OCI-LY1 (cell line): ENCODE measurements at regions not wholly inside any gene's neighbourhood (a gene's known extent, or its start where the extent isn't known, plus 50 kb on each side); places are given as distances from the start of the nearest gene placed in this dataset.

Source experiments
- H2AFZ ChIP-seq: fragments of 200-600 bp; sonication (generic), shearing (Covaris generic); 2 replicates; pipeline ENCODE4 v1.6.0; 2014; ENCODE audit warnings: antibody characterized with exemption, mild to moderate bottlenecking, low read length
- H3F3A ChIP-seq: fragments of 200-600 bp; sonication (generic), shearing (Covaris generic); 2 replicates; pipeline ENCODE4 v1.6.0; 2014; ENCODE audit warnings: mild to moderate bottlenecking, antibody characterized with exemption, low read length, moderate library complexity; ENCODE audit not compliant: insufficient read depth
- H3K27ac ChIP-seq: fragments of 200-600 bp; sonication (generic); 2 replicates; pipeline ENCODE4 v1.5.1; 2014; ENCODE audit warnings: low read length, mixed run types, mild to moderate bottlenecking, low read depth; ENCODE audit not compliant: poor library complexity, severe bottlenecking
- H3K27me3 ChIP-seq: fragments of 200-600 bp; sonication (generic); 2 replicates; pipeline ENCODE4 v1.6.0; 2014; ENCODE audit warnings: antibody characterized with exemption, mild to moderate bottlenecking, low read length, moderate library complexity; ENCODE audit not compliant: insufficient read depth
- H3K36me3 ChIP-seq: fragments of 200-600 bp; sonication (generic); 2 replicates; pipeline ENCODE4 v1.6.1; 2014; ENCODE audit warnings: mild to moderate bottlenecking, antibody characterized with exemption, low read length, moderate library complexity, mixed read lengths; ENCODE audit not compliant: insufficient read depth
- H3K4me1 ChIP-seq: fragments of 200-600 bp; sonication (generic); 2 replicates; pipeline ENCODE4 v1.5.1; 2014; ENCODE audit warnings: mild to moderate bottlenecking, low read length, moderate library complexity; ENCODE audit not compliant: insufficient read depth, severe bottlenecking
- H3K4me2 ChIP-seq: fragments of 200-600 bp; sonication (generic), shearing (Covaris generic); 2 replicates; pipeline ENCODE4 v1.6.1; 2014; ENCODE audit warnings: low read length
- H3K4me3 ChIP-seq: fragments of 200-600 bp; sonication (generic); 2 replicates; pipeline ENCODE4 v1.5.1; 2014; ENCODE audit warnings: low read length, low read depth, mild to moderate bottlenecking, mixed read lengths; ENCODE audit not compliant: poor library complexity, severe bottlenecking
- H3K79me2 ChIP-seq: fragments of 200-600 bp; shearing (Covaris generic); 2 replicates; pipeline ENCODE4 v1.6.1; 2016; ENCODE audit warnings: mixed run types, low read length, mixed read lengths; ENCODE audit not compliant: insufficient read depth
- H3K9ac ChIP-seq: fragments of 200-600 bp; sonication (generic), shearing (Covaris generic); 2 replicates; pipeline ENCODE4 v1.6.1; 2014; ENCODE audit warnings: mild to moderate bottlenecking, low read length, mixed read lengths
- H3K9me2 ChIP-seq: fragments of 200-600 bp; sonication (generic), shearing (Covaris generic); 2 replicates; pipeline ENCODE4 v1.6.1; 2014; ENCODE audit warnings: low read depth, mild to moderate bottlenecking, low read length, mixed read lengths
- H3K9me3 ChIP-seq: fragments of 200-600 bp; shearing (Covaris generic); 2 replicates; pipeline ENCODE4 v1.6.1; 2014; ENCODE audit warnings: low read length, mixed read lengths
- H4K20me1 ChIP-seq: fragments of 200-600 bp; sonication (generic), shearing (Covaris generic); 2 replicates; pipeline ENCODE4 v1.6.0; 2016; ENCODE audit warnings: mild to moderate bottlenecking, low read length; ENCODE audit not compliant: insufficient read depth
- CTCF ChIP-seq: fragments of 200-600 bp; sonication (generic), shearing (Covaris generic); IDR thresholded peaks from 2 replicates; pipeline ENCODE4 v1.5.1; 2017; ENCODE audit warnings: mild to moderate bottlenecking, antibody characterized with exemption, low read length, moderate library complexity, mixed read lengths
- EZH2 ChIP-seq: fragments of 200-600 bp; sonication (generic), shearing (Covaris generic); IDR thresholded peaks from 2 replicates; pipeline ENCODE4 v1.8.0; 2017; ENCODE audit warnings: borderline replicate concordance, mixed run types, mild to moderate bottlenecking, antibody characterized with exemption, low read length, moderate library complexity, mixed read lengths

- no peak overlapping the region for H3K27ac ChIP-seq
- no peak overlapping the region for H3K4me3 ChIP-seq
- no peaks in the 10 kb centered on the region for H3K27me3 ChIP-seq
- no peaks in the 10 kb centered on the region for H3K79me2 ChIP-seq
- no peaks in the 10 kb centered on the region for H3K9me3 ChIP-seq
- no peaks in the 10 kb centered on the region for H3K9me2 ChIP-seq
- H3K4me2 ChIP-seq: no peak overlapping the region
- no peak overlapping the region for H3K9ac ChIP-seq
- H3K36me3 ChIP-seq: no peaks in the 10 kb centered on the region
- no peak overlapping the region for H2AFZ ChIP-seq
- no peaks in the 10 kb centered on the region for H3F3A ChIP-seq
- H3K4me1 ChIP-seq: no peaks in the 10 kb centered on the region
- no peak for TF ChIP-seq EZH2
- TF ChIP-seq CTCF: no peak
- H4K20me1 ChIP-seq: no peaks in the 10 kb centered on the region
These were observed 154.9 kb downstream of the OLFM1 start for GRCh38 chr9:135242406-135242805.

GRCh38 chr9:135243201-135244190 lies 156.0 kb downstream of the OLFM1 start:
- no peak for TF ChIP-seq EZH2
- TF ChIP-seq CTCF: no peak
- no peaks in the 10 kb centered on the region for H3K79me2 ChIP-seq
- H3K4me1 ChIP-seq: no peaks in the 10 kb centered on the region
- H4K20me1 ChIP-seq: no peaks in the 10 kb centered on the region
- H3K36me3 ChIP-seq: no peaks in the 10 kb centered on the region
- no peak overlapping the region for H3K4me3 ChIP-seq
- H3K9ac ChIP-seq: no peak overlapping the region
- no peak overlapping the region for H3K27ac ChIP-seq
- no peaks in the 10 kb centered on the region for H3F3A ChIP-seq
- no peaks in the 10 kb centered on the region for H3K27me3 ChIP-seq
- H3K9me2 ChIP-seq: no peaks in the 10 kb centered on the region
- no peaks in the 10 kb centered on the region for H3K9me3 ChIP-seq
- H2AFZ ChIP-seq: no peak overlapping the region
- no peak overlapping the region for H3K4me2 ChIP-seq

GRCh38 chr9:135244271-135245221 lies 157.1 kb downstream of the OLFM1 start:
- Histone ChIP-seq H3K9me2 (no peaks in the 10 kb centered on the region), H3K27me3 (no peaks in the 10 kb centered on the region), H3K79me2 (no peaks in the 10 kb centered on the region), H3K4me3 (no peak overlapping the region), H3K36me3 (no peaks in the 10 kb centered on the region), H3K27ac (no peak overlapping the region), H3K9me3 (no peaks in the 10 kb centered on the region), H3K4me2 (no peak overlapping the region), H3K9ac (no peak overlapping the region), H2AFZ (no peak overlapping the region), H4K20me1 (no peaks in the 10 kb centered on the region), H3F3A (no peaks in the 10 kb centered on the region), H3K4me1 (no peaks in the 10 kb centered on the region)
- no peak for TF ChIP-seq CTCF
